Glomerular visceral epithelial cell (primary cell): ENCODE measurements at regions not wholly inside any gene's neighbourhood (a gene's known extent, or its start where the extent isn't known, plus 50 kb on each side); places are given as distances from the start of the nearest gene placed in this dataset.

Source experiments
- DNase-seq: peaks from one replicate; pipeline ENCODE4 v3.0.0-alpha.2; 2016; ENCODE audit errors: extremely low spot score

GRCh38 chr4:53647547-53647946 lies 56.3 kb upstream of the LNX1 start:
- no peak for DNase-seq

- no peak for DNase-seq
Measured at GRCh38 chr4:53646795-53647194, 55.5 kb upstream of the LNX1 start.

GRCh38 chr4:53645108-53645507 lies 53.8 kb upstream of the LNX1 start:
- DNase-seq, result no peak

- no peak for DNase-seq
Measured at GRCh38 chr4:53644607-53645006, 53.3 kb upstream of the LNX1 start.
